Naive thymus-derived CD4-positive, alpha-beta T cell (primary cell): ENCODE measurements at regions not wholly inside any gene's neighbourhood (a gene's known extent, or its start where the extent isn't known, plus 50 kb on each side); places are given as distances from the start of the nearest gene placed in this dataset.

Experiments
- ATAC-seq: fragments of 150-1000 bp; cut with Tn5 transposase; 2 replicates; pipeline ENCODE4 v1.10.0; 2021; ENCODE audit warnings: mild to moderate bottlenecking, moderate library complexity
- CTCF ChIA-PET: fragments of 350-600 bp; sonication (Branson Sonifier 250); formaldehyde crosslinking; loops from one replicate; lab custom pipeline; 2021; ENCODE audit warnings: antibody characterized with exemption; lab: Charles Lee
- POLR2A ChIA-PET: fragments of 350-600 bp; sonication (Branson Sonifier 250); formaldehyde crosslinking; loops from one replicate; lab custom pipeline; 2021; ENCODE audit warnings: antibody characterized with exemption, inconsistent platforms; lab: Charles Lee
- DNase-seq, 9 donors: peaks; one replicate each; pipeline versions ENCODE4 v3.0.0 to v3.0.0-alpha.2; 2020 to 2022; ENCODE audit warnings: mixed read lengths in 1 of 9
- H3K27ac ChIP-seq: one replicate; pipeline ENCODE4 v1.7.0; 2013; ENCODE audit warnings: mild to moderate bottlenecking, low read depth, low read length, moderate library complexity
- H3K27me3 ChIP-seq, 2 donors: one replicate each; pipeline ENCODE4 v1.7.0; 2013; ENCODE audit warnings: low read length in 2 of 2, mild to moderate bottlenecking in 2 of 2, moderate library complexity in 2 of 2; ENCODE audit not compliant: control insufficient read depth in 2 of 2, insufficient read depth in 2 of 2
- H3K36me3 ChIP-seq, 3 experiments: 1 replicate in 2 of 3; 2 replicates in 1 of 3; pipeline ENCODE4 v1.7.0; 2013; ENCODE audit warnings: low read length in 3 of 3, mild to moderate bottlenecking in 3 of 3, moderate library complexity in 1 of 3; ENCODE audit not compliant: insufficient read depth in 3 of 3, control insufficient read depth in 2 of 3
- H3K4me1 ChIP-seq, 2 donors: one replicate each; pipeline ENCODE4 v1.7.0; 2013; ENCODE audit warnings: low read length in 2 of 2, mild to moderate bottlenecking in 2 of 2, moderate library complexity in 1 of 2; ENCODE audit not compliant: control insufficient read depth in 2 of 2, insufficient read depth in 2 of 2
- H3K4me3 ChIP-seq: 2 replicates; pipeline ENCODE4 v1.7.0; 2013; ENCODE audit warnings: mild to moderate bottlenecking, low read length
- H3K9me3 ChIP-seq, 3 experiments: 1 replicate in 2 of 3; 2 replicates in 1 of 3; pipeline ENCODE4 v1.7.0; 2013; ENCODE audit warnings: low read length in 3 of 3; ENCODE audit not compliant: control insufficient read depth in 2 of 3
- H3K27ac Mint-ChIP-seq, 9 donors: one replicate each; pipeline ENCODE4 v1.8.0; 2020 to 2022; ENCODE audit warnings: mixed read lengths in 9 of 9, mild to moderate bottlenecking in 8 of 9, moderate library complexity in 5 of 9, inconsistent platforms in 2 of 9
- H3K27me3 Mint-ChIP-seq, 5 donors: one replicate each; pipeline ENCODE4 v1.8.0; 2021 to 2022; ENCODE audit warnings: mixed read lengths in 5 of 5, mild to moderate bottlenecking in 1 of 5
- H3K36me3 Mint-ChIP-seq, 5 donors: one replicate each; pipeline ENCODE4 v1.8.0; 2020 to 2022; ENCODE audit warnings: mixed read lengths in 5 of 5, mild to moderate bottlenecking in 3 of 5, inconsistent platforms in 1 of 5
- H3K4me1 Mint-ChIP-seq, 7 donors: one replicate each; pipeline ENCODE4 v1.8.0; 2020 to 2022; ENCODE audit warnings: mixed read lengths in 7 of 7, mild to moderate bottlenecking in 3 of 7, inconsistent platforms in 1 of 7
- H3K4me3 Mint-ChIP-seq, 10 donors: one replicate each; pipeline ENCODE4 v1.8.0; 2020 to 2022; ENCODE audit warnings: mild to moderate bottlenecking in 10 of 10, mixed read lengths in 10 of 10, moderate library complexity in 6 of 10, inconsistent platforms in 2 of 10
- H3K9me3 Mint-ChIP-seq, 11 donors: one replicate each; pipeline ENCODE4 v1.8.0; 2020 to 2022; ENCODE audit warnings: mixed read lengths in 11 of 11, mild to moderate bottlenecking in 4 of 11, inconsistent platforms in 1 of 11, moderate library complexity in 1 of 11
- intact Hi-C, 2 donors: fragments of 100-400 bp; cut with micrococcal nuclease; formaldehyde crosslinking; loops; one replicate each; pipeline ENCODE4 v1.15.1; 2023

DNA sequence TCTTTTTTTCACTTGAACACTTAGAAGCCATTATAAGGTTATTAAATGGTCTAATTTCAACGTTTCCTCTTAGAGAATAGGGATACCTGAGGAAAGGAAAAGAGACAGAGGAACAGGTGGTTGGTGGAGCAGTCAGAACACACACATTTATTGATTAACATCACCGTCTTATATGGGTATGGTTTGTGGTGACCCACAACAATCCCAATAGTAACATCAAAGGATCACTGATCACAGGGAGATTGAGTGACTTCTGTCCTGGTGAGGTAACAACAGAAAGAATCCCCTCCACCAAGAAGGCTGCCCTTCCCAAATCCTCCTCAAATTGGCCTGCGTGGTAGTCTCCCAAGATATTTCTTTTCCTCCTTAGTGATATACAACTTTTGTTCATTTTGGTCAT lies 474.0 kb downstream of the PLPP3 start:
- ATAC-seq: no peak

DNA sequence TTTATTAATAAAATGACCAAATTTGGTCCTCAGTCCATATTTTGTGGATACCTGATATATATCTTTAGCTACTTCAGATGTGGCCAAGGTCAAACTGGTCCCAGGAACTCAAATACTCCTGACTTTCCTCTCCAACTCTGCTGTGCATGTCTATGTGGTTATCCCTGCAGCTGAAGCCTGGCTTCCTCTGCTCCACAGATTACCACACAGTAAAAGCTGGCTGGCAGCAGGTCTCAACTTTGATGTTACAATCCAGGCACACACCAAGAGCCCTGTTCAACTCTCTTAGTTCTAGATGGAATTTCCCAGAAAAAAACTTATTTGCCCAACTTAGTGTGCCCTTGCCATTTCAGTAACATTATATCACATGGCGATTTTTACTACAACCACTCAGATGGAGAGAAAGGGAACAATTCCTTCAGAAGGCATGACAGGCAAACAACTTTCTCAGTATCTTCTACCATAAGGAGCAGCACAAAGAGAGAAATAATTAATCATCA lies 479.5 kb downstream of the PLPP3 start:
- Mint-ChIP-seq H3K27ac (no peak overlapping the region), H3K36me3 (no peaks in the 10 kb centered on the region), H3K27me3 (peaks cover 0 to 4% (median 0%) of the 10 kb centered on the region in 5 donors), H3K9me3 (peaks cover 0 to 14% (median 6%) of the 10 kb centered on the region in 11 donors), H3K4me1 (no peaks in the 10 kb centered on the region), H3K4me3 (no peak overlapping the region)
- DNase-seq: no peak
- ChIA-PET CTCF (no interaction called here), POLR2A (no interaction called here)
- no peaks in the 10 kb centered on the region for H3K9me3 ChIP-seq
- no peak for ATAC-seq
- H3K27me3 ChIP-seq: no peaks in the 10 kb centered on the region
- H3K27ac ChIP-seq: no peak overlapping the region
- no peak overlapping the region for H3K4me3 ChIP-seq
- intact Hi-C loops: no loop called here
- H3K36me3 ChIP-seq: no peaks in the 10 kb centered on the region
- H3K4me1 ChIP-seq: no peaks in the 10 kb centered on the region

More for the DNA sequence above, 474.0 kb downstream of the PLPP3 start:
- Mint-ChIP-seq H3K36me3 (no peaks in the 10 kb centered on the region), H3K27me3 (peaks cover 0 to 16% (median 0%) of the 10 kb centered on the region in 5 donors), H3K9me3 (peaks cover 0 to 25% (median 8%) of the 10 kb centered on the region in 11 donors), H3K27ac (no peak overlapping the region), H3K4me3 (no peak overlapping the region), H3K4me1 (no peaks in the 10 kb centered on the region)
- H3K36me3 ChIP-seq: no peaks in the 10 kb centered on the region
- POLR2A ChIA-PET: no interaction called here
- no peaks in the 10 kb centered on the region for H3K4me1 ChIP-seq
- no peak for DNase-seq
- H3K4me3 ChIP-seq: no peak overlapping the region
- H3K9me3 ChIP-seq: no peaks in the 10 kb centered on the region
- no peaks in the 10 kb centered on the region for H3K27me3 ChIP-seq
- no peak overlapping the region for H3K27ac ChIP-seq
- intact Hi-C loops: no loop called here
- CTCF ChIA-PET: no interaction called here

DNA sequence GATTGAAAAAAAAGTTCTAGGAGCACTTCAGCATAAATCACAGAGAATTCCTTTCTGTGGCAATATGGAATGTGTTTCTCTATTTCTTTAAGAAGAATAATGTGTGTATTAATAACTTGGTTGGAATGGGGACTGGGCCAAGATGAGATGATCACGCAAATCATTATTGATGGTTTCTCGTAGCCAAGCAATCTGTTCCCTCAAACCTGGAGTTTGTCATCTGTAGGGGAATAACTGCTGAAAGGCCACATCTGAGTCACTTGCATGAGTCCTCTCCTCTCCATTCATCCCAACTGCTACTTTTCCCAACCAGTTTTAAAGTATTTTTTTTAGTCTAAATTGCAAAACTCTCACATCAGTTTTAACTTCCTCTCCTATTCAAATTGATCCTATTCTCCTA lies 480.4 kb downstream of the PLPP3 start:
- Histone ChIP-seq H3K9me3 (no peaks in the 10 kb centered on the region), H3K4me3 (no peak overlapping the region), H3K27me3 (no peaks in the 10 kb centered on the region), H3K27ac (no peak overlapping the region), H3K36me3 (no peaks in the 10 kb centered on the region), H3K4me1 (no peaks in the 10 kb centered on the region)
- POLR2A ChIA-PET: no interaction called here
- Mint-ChIP-seq H3K27me3 (peaks cover 0 to under 1% (median 0%) of the 10 kb centered on the region in 5 donors), H3K9me3 (peaks cover 0 to 12% (median 3%) of the 10 kb centered on the region in 11 donors), H3K4me3 (no peak overlapping the region), H3K4me1 (no peaks in the 10 kb centered on the region), H3K27ac (no peak overlapping the region), H3K36me3 (no peaks in the 10 kb centered on the region)
- no peak for ATAC-seq
- CTCF ChIA-PET: no interaction called here
- intact Hi-C loops: no loop called here
- DNase-seq: no peak

DNA sequence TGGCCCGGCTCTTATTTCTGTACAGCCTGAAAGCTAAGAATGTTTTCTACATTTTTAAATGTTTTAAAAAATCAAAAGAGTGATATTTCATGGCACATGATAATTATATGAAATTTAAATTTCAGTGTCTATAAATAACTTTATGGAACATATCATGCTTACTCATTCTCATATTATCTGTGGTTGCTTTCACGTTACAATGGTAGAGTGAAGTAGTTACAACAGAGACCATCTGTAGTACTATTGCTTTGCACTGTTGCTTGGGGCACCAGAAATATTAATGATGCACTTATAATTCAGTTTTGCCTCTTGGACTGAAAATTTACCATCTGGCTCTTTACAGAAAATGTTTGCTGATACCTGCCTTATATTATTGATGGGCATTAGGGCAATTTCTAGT lies 481.6 kb downstream of the PLPP3 start:
- POLR2A ChIA-PET: no interaction called here
- ATAC-seq (no peak), DNase-seq (no peak)
- intact Hi-C loops: no loop called here
- H3K36me3 ChIP-seq: no peaks in the 10 kb centered on the region
- Mint-ChIP-seq H3K4me3 (no peak overlapping the region), H3K4me1 (no peaks in the 10 kb centered on the region), H3K9me3 (peaks cover 0 to 9% (median 3%) of the 10 kb centered on the region in 11 donors), H3K27ac (no peak overlapping the region), H3K36me3 (no peaks in the 10 kb centered on the region), H3K27me3 (no peaks in the 10 kb centered on the region)
- H3K4me1 ChIP-seq: no peaks in the 10 kb centered on the region
- no peak overlapping the region for H3K4me3 ChIP-seq
- CTCF ChIA-PET: no interaction called here
- H3K27me3 ChIP-seq: no peaks in the 10 kb centered on the region
- no peak overlapping the region for H3K27ac ChIP-seq
- H3K9me3 ChIP-seq: no peaks in the 10 kb centered on the region

DNA sequence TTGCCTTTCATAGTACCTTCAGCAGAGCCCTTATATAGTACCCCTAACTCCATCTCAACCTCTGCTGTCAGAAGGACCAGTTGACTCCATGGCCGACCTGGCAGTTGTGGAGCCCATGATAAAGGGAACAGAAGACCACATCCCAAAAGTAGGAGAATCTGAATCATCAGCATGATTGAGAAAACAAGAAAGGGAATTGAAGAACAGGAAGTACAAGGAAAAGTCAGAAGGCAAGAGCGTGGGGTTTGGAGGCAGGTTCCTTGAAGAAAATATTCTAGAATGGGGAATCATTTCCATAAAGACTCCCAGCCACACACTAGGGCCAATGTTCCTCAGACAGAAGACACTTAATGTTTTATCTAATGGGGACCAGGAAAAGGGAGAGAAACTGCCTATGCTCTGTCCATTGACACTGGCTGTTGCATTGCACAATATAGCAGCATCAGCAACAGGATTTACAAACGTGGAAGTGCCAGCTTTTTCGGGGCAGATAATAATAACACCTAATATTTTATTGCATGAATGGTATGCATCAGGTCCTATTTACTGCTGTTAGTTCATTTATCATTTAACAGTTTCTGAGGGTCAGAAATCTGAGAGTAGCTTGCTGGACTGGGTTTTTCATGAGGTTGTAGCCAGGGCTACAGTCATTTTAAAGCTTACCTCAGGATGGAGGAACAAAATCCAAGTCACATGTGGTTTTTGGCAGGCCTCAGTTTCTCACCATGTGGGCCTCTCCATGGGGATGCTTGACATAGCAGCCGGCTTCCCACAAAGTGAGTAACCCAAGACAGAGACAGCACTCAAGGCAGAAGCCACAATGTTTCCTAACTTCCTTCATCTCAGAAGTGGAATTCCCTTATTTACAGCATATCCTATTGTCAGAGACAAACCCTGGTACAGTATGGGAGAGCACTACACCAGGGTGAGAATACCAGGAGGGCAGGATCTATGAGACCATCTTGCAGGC lies 483.4 kb downstream of the PLPP3 start:
- Mint-ChIP-seq H3K27ac (no peak overlapping the region), H3K9me3 (peaks cover 0 to 5% (median 3%) of the 10 kb centered on the region in 11 donors), H3K4me3 (no peak overlapping the region), H3K36me3 (no peaks in the 10 kb centered on the region), H3K4me1 (no peaks in the 10 kb centered on the region), H3K27me3 (no peaks in the 10 kb centered on the region)
- Histone ChIP-seq H3K27me3 (no peaks in the 10 kb centered on the region), H3K4me3 (no peak overlapping the region), H3K36me3 (no peaks in the 10 kb centered on the region), H3K27ac (no peak overlapping the region), H3K9me3 (no peaks in the 10 kb centered on the region), H3K4me1 (no peaks in the 10 kb centered on the region)
- intact Hi-C loops: no loop called here
- DNase-seq (no peak), ATAC-seq (no peak)
- POLR2A ChIA-PET: no interaction called here
- CTCF ChIA-PET: no interaction called here

DNA sequence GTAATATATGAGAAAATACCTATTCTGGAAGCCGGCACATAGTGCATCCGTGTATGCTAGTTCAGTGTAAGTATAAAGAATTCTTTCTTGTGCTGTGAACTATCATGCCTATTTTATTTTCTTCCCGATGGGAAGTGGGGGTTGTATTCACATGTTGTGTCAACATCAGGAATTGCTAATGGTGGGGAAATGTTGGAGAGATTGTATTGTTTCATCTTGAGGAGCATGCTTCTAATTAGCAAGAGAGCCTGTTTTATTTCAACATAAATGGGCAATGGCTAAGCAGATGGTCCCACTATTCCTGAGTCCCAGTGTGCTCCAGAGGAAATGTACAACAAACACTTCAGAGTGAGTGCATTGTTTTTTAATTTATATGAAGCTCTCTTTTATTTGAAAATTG lies 485.2 kb downstream of the PLPP3 start:
- intact Hi-C loops: no loop called here
- H3K27me3 Mint-ChIP-seq: no peaks in the 10 kb centered on the region
- peaks cover 0 to 5% (median 3%) of the 10 kb centered on the region in 11 donors for H3K9me3 Mint-ChIP-seq
- no peaks in the 10 kb centered on the region for H3K4me1 Mint-ChIP-seq
- no peak for DNase-seq
- no peak overlapping the region for H3K4me3 Mint-ChIP-seq
- Histone ChIP-seq H3K27me3 (no peaks in the 10 kb centered on the region), H3K36me3 (no peaks in the 10 kb centered on the region), H3K4me1 (no peaks in the 10 kb centered on the region), H3K27ac (no peak overlapping the region), H3K4me3 (no peak overlapping the region), H3K9me3 (no peaks in the 10 kb centered on the region)
- ChIA-PET POLR2A (no interaction called here), CTCF (no interaction called here)
- no peaks in the 10 kb centered on the region for H3K36me3 Mint-ChIP-seq
- no peak for ATAC-seq
- no peak overlapping the region for H3K27ac Mint-ChIP-seq
